ENCODE measurements at regions not wholly inside any gene's neighbourhood (a gene's known extent, or its start where the extent isn't known, plus 50 kb on each side); places are given as distances from the start of the nearest gene placed in this dataset.

DNA sequence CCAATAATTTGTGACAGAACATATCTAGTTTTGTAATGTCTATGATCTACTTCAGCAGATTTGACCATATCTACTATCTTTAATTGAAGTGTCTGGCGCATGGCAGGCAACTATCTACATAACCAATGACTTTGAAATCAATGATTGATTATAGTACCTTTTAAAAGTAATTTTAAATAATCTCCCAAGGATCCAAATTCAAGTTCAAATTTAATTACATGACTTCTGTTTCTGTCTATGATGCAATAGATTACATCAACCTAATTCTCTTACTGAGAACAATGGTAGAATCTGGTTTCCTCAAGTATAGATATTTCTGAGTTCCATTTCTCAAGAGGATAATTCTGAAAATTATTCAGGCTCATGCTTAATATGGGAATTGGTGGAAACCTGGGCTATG is 177.4 kb upstream of the IL15 start (continued):
- TF ChIP-seq TAF7 (optimal IDR thresholded peaks at IDR 0.05; ENCODE audit: borderline replicate concordance, low read depth, low read length) = no peak
- TF ChIP-seq RAD21 (IDR thresholded peaks at IDR 0.05 in 1 of 2, conservative IDR thresholded peaks at IDR 0.05 in 1 of 2; ENCODE audit: low read depth in 2 of 2, low read length in 2 of 2) = no peak
- no peak for TF ChIP-seq NANOG (IDR thresholded peaks at IDR 0.05; ENCODE audit: insufficient read depth, low read depth, low read length, poor library complexity, severe bottlenecking)
- no peak for TF ChIP-seq GTF2F1 (IDR thresholded peaks at IDR 0.05; ENCODE audit: borderline replicate concordance, low read depth, low read length)
- no peak for TF ChIP-seq JUND (IDR thresholded peaks at IDR 0.05; ENCODE audit: low read length)
- TF ChIP-seq SIN3A (conservative IDR thresholded peaks at IDR 0.05 in 1 of 2, IDR thresholded peaks at IDR 0.05 in 1 of 2; ENCODE audit: low read depth in 1 of 2, low read length in 2 of 2) = no peak
- no peak for TF ChIP-seq POLR2A (IDR thresholded peaks at IDR 0.05; ENCODE audit: control extremely low read depth in 1 of 2, low read depth in 2 of 2, low read length in 2 of 2)
- TF ChIP-seq POLR2AphosphoS5 (IDR thresholded peaks at IDR 0.05; ENCODE audit: low read depth, low read length) = no peak
- TF ChIP-seq CHD2 (IDR thresholded peaks at IDR 0.05; ENCODE audit: low read length) = no peak
- no peak for TF ChIP-seq TEAD4 (IDR thresholded peaks at IDR 0.05; ENCODE audit: low read depth, low read length)
- TF ChIP-seq, protein P1, sequence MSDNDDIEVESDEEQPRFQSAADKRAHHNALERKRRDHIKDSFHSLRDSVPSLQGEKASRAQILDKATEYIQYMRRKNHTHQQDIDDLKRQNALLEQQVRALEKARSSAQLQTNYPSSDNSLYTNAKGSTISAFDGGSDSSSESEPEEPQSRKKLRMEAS (IDR thresholded peaks at IDR 0.05) = no peak

All from H1 (cell line).